K562 (cell line): ENCODE measurements at regions not wholly inside any gene's neighbourhood (a gene's known extent, or its start where the extent isn't known, plus 50 kb on each side); places are given as distances from the start of the nearest gene placed in this dataset.

Experiments
- ATAC-seq: fragments of 200-7000 bp; cut with Tn5 transposase; 3 replicates; pipeline ENCODE4 v1.9.1; 2020; ENCODE audit warnings: moderate library complexity
- BruUV-seq: library from RNA; stranded (reverse); fragments of 400-500 nt; replicated peaks from 2 replicates; lab custom pipeline; 2021; lab: Mats Ljungman, UMichigan
- CTCF ChIA-PET: fragments of 300-600 bp; formaldehyde crosslinking; extraction: SDS; loops from one replicate; lab custom pipeline; 2021; ENCODE audit warnings: low intra/inter-chr PET ratio; lab: Yijun Ruan, JAX
- POLR2A ChIA-PET: fragments of 300-600, 350-650 bp; sonication (Branson Sonifier 250); formaldehyde crosslinking; extraction: SDS; loops from one replicate; lab custom pipeline; 2021; ENCODE audit warnings: antibody characterized with exemption, inconsistent platforms; lab: Yijun Ruan, JAX
- DNase-seq, 4 experiments: peaks; one replicate each; pipeline versions ENCODE4 v3.0.0 to v3.0.0-alpha.2; 2011 to 2018; ENCODE audit warnings: low spot score in 3 of 4, mixed read lengths in 3 of 4; ENCODE audit errors: extremely low read depth in 1 of 4
- FAIRE-seq: peaks from 2 replicates; lab custom pipeline; 2011; peaks lifted over from hg19 to GRCh38; lab: Jason Lieb, UNC
- H2AFZ ChIP-seq: 2 replicates; pipeline ENCODE4 v1.6.0; 2011; ENCODE audit warnings: low read depth, low read length, control low read depth, inconsistent platforms
- H3K27ac ChIP-seq: fragments of 200-600 bp; 3 replicates; pipeline ENCODE4 v1.8.0; 2011; ENCODE audit warnings: low read depth, mild to moderate bottlenecking, control low read depth, inconsistent platforms, low read length, moderate library complexity, mixed read lengths; ENCODE audit errors: extremely low read depth
- H3K27me3 ChIP-seq, 2 experiments: fragments of 300-600 bp in 1 of 2; 2 replicates in 1 of 2; 3 replicates in 1 of 2; pipeline versions ENCODE4 v1.6.0 to v1.8.0; 2011; ENCODE audit warnings: inconsistent platforms in 2 of 2, low read length in 2 of 2, mild to moderate bottlenecking in 1 of 2, mixed read lengths in 1 of 2, moderate library complexity in 1 of 2; ENCODE audit not compliant: control insufficient read depth in 2 of 2, insufficient read depth in 2 of 2
- H3K36me3 ChIP-seq: fragments of 300-600 bp; 3 replicates; pipeline ENCODE4 v1.8.0; 2011; ENCODE audit warnings: mild to moderate bottlenecking, low read length, inconsistent platforms; ENCODE audit not compliant: control insufficient read depth, insufficient read depth
- H3K4me1 ChIP-seq, 2 experiments: fragments of 200-600 bp in 1 of 2; replicated peaks in 1 of 2; 2 replicates in 1 of 2; 3 replicates in 1 of 2; pipeline versions ENCODE4 v1.5.1 to v1.8.0; 2011; ENCODE audit warnings: inconsistent platforms in 2 of 2, low read length in 2 of 2, mild to moderate bottlenecking in 1 of 2, mixed read lengths in 1 of 2, moderate library complexity in 1 of 2; ENCODE audit not compliant: control insufficient read depth in 2 of 2, insufficient read depth in 2 of 2
- H3K4me2 ChIP-seq: 2 replicates; pipeline ENCODE4 v1.6.1; 2011; ENCODE audit warnings: low read length, control low read depth, inconsistent platforms, mixed read lengths; ENCODE audit not compliant: insufficient read depth
- H3K4me3 ChIP-seq: fragments of 200-600 bp; sonication (generic), shearing (Covaris generic); 2 replicates; pipeline ENCODE4 v1.5.1; 2016; ENCODE audit warnings: control low read depth, inconsistent platforms
- H3K79me2 ChIP-seq: fragments of 200-600 bp; 3 replicates; pipeline ENCODE4 v1.8.0; 2011; ENCODE audit warnings: low read length, inconsistent platforms; ENCODE audit not compliant: control insufficient read depth, insufficient read depth
- H3K9ac ChIP-seq, 2 experiments: 2 replicates each; pipeline versions ENCODE4 v1.6.0 to v1.6.1; 2011; ENCODE audit warnings: low read depth in 2 of 2, low read length in 2 of 2, control low read depth in 1 of 2, inconsistent platforms in 1 of 2, mild to moderate bottlenecking in 1 of 2, mixed read lengths in 1 of 2; ENCODE audit not compliant: insufficient read depth in 1 of 2
- H3K9me1 ChIP-seq: one replicate; pipeline ENCODE4 v1.6.0; 2011; ENCODE audit warnings: inconsistent platforms, mild to moderate bottlenecking, low read length, moderate library complexity; ENCODE audit not compliant: control insufficient read depth, insufficient read depth
- H3K9me3 ChIP-seq: replicated peaks from 2 replicates; pipeline ENCODE4 v1.5.1; 2011; ENCODE audit warnings: low read depth, low read length, inconsistent platforms; ENCODE audit not compliant: control insufficient read depth, insufficient read depth
- H4K20me1 ChIP-seq: replicated peaks from 2 replicates; pipeline ENCODE4 v1.6.1; 2011; ENCODE audit warnings: low read length, inconsistent platforms, mixed read lengths; ENCODE audit not compliant: control insufficient read depth, insufficient read depth
- CREM ChIP-seq: IDR thresholded peaks from 2 replicates; pipeline ENCODE4 v1.6.1; 2014; ENCODE audit warnings: antibody characterized with exemption, low read depth
- FOXM1 ChIP-seq, 2 experiments: fragments of 450-650 bp in 1 of 2; sonication (generic) in 1 of 2; formaldehyde crosslinking in 1 of 2; IDR thresholded peaks; 2 replicates each; pipeline versions ENCODE4 v1.6.1 to v1.9.0; 2017 to 2022; ENCODE audit warnings: low read depth in 2 of 2, mild to moderate bottlenecking in 2 of 2, missing genetic modification reagents in 1 of 2, moderate library complexity in 1 of 2
- HOMEZ ChIP-seq: fragments of 250-450 bp; sonication (Bioruptor Pico); IDR thresholded peaks from 2 replicates; pipeline ENCODE4 v1.4.0; 2020; ENCODE audit warnings: mild to moderate bottlenecking, moderate library complexity
- HSF4 ChIP-seq: fragments of 250-450 bp; sonication (Bioruptor Pico); IDR thresholded peaks from 2 replicates; pipeline ENCODE4 v2.1.2; 2022; ENCODE audit warnings: mild to moderate bottlenecking, moderate library complexity, borderline replicate concordance
- PRPF4 ChIP-seq: fragments of 200-400 bp; formaldehyde crosslinking; IDR thresholded peaks from one replicate; pipeline ENCODE4 v1.6.1; 2017; ENCODE audit warnings: low read length, low read depth, mild to moderate bottlenecking; ENCODE audit not compliant: insufficient read depth, poor library complexity, severe bottlenecking
- ZNF277 ChIP-seq: fragments of 250-450 bp; sonication (Bioruptor Pico); IDR thresholded peaks from 2 replicates; pipeline ENCODE4 v1.8.0; 2022; ENCODE audit warnings: inconsistent platforms, mild to moderate bottlenecking, moderate library complexity, borderline replicate concordance
- ZNF408 ChIP-seq: fragments of 250-450 bp; sonication (Bioruptor Pico); IDR thresholded peaks from 2 replicates; pipeline ENCODE4 v1.4.0; 2020; ENCODE audit warnings: low read depth, mild to moderate bottlenecking, moderate library complexity
- in situ Hi-C: fragments of 300-500 bp; cut with MboI; formaldehyde crosslinking; loops from 4 replicates; pipeline ENCODE4 v1.15.0; 2018; ENCODE audit warnings: inconsistent platforms, mixed read lengths
- intact Hi-C: fragments of 100-400 bp; cut with micrococcal nuclease; formaldehyde crosslinking; loops from 2 replicates; pipeline ENCODE4 v1.14.2; 2022

GRCh38 chr4:92066485-92066884, 237.3 kb upstream of the GRID2 start:
- DNase-seq = no peak
- H3K79me2 ChIP-seq = no peaks in the 10 kb centered on the region
- H3K4me2 ChIP-seq = no peak overlapping the region
- BruUV-seq = no TSS peak
- no peak overlapping the region for H2AFZ ChIP-seq
- no peak for ATAC-seq
- no peak overlapping the region for H3K27ac ChIP-seq
- H3K4me3 ChIP-seq = no peak overlapping the region
- no peak for FAIRE-seq
- H3K4me1 ChIP-seq = no peaks in the 10 kb centered on the region
- H3K27me3 ChIP-seq = no peaks in the 10 kb centered on the region
- no peaks in the 10 kb centered on the region for H3K9me1 ChIP-seq
- no peak overlapping the region for H3K9ac ChIP-seq
- no peaks in the 10 kb centered on the region for H3K9me3 ChIP-seq
- in situ Hi-C loops (no loop called here), intact Hi-C loops (no loop called here)
- ChIA-PET POLR2A (no interaction called here), CTCF (no interaction called here)
- H4K20me1 ChIP-seq = no peaks in the 10 kb centered on the region
- H3K36me3 ChIP-seq = no peaks in the 10 kb centered on the region
- no peak for TF ChIP-seq ZNF277 (CRISPR knock-in tag)
- no peak for TF ChIP-seq FOXM1 (IDR thresholded peaks at IDR 0.05; ENCODE audit: low read depth)
- TF ChIP-seq FOXM1 (CRISPR knock-in tag; IDR thresholded peaks at IDR 0.05; ENCODE audit: low read depth) = no peak
- TF ChIP-seq HSF4 (CRISPR knock-in tag) = no peak
- TF ChIP-seq CREM = no peak
- no peak for TF ChIP-seq HOMEZ (CRISPR knock-in tag)
- TF ChIP-seq PRPF4 = no peak
- TF ChIP-seq ZNF408 (CRISPR knock-in tag) = no peak
